DMS114 treated with DMSO at 0.1 percent for 48 hours (cell line): ENCODE measurements at regions not wholly inside any gene's neighbourhood (a gene's known extent, or its start where the extent isn't known, plus 50 kb on each side); places are given as distances from the start of the nearest gene placed in this dataset.

Experiments
- DNase-seq: peaks from one replicate; lab custom pipeline; 2025; ENCODE audit not compliant: unreplicated experiment; lab: John Stamatoyannopoulos, UW

DNA sequence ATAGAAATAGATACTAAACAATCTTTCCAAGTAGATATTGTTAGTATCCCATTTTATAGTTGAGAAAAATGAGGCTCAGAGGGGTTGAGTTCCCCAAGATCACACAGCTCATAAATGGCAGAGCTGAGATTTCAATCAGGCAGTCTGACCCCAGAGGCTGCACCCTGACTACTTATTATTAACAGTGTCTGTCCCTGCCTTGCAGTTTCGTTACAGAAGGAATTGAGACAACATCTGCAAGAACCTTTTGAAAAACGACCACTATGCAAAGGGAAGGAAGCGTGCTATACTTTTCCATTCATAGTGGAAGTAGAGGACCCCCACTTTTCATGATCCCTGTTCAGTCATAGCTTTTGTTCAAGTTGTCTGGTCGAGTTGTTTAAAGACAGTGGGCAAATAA is 53.2 kb upstream of the SEC11C start:
- DNase-seq = no peak

DNA sequence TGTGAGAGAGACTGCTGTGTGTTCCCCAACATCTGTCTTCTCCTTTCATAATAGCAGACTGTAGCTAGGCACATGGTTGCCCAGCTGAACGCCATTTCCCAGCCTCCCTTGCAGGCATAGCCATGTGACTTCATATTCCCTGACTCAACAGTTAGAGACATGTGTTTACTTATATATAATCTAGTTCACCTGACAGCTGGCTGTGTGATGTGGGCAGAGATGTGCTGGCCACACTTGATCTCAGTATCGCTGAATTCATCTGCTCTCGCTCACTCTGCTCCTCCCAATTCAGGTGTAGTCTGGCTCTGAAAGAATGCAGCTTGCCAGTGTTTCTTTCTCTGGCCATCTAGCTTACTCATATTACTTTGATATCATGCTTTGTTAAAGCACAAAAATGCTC is 52.3 kb upstream of the SEC11C start:
- no peak for DNase-seq
